HG03045 (cell line): ENCODE measurements at regions not wholly inside any gene's neighbourhood (a gene's known extent, or its start where the extent isn't known, plus 50 kb on each side); places are given as distances from the start of the nearest gene placed in this dataset.
"Not testable (repeated sequence)": the region's sequence is repeated elsewhere in the genome, so short reads cannot be mapped to it uniquely, and the experiment has no call there.

Source experiments
- ATAC-seq: cut with Tn5 transposase; IDR thresholded peaks from one replicate; pipeline ENCODE4 v1.9.1; 2021; ENCODE audit warnings: mild to moderate bottlenecking, moderate library complexity; ENCODE audit not compliant: unreplicated experiment

DNA sequence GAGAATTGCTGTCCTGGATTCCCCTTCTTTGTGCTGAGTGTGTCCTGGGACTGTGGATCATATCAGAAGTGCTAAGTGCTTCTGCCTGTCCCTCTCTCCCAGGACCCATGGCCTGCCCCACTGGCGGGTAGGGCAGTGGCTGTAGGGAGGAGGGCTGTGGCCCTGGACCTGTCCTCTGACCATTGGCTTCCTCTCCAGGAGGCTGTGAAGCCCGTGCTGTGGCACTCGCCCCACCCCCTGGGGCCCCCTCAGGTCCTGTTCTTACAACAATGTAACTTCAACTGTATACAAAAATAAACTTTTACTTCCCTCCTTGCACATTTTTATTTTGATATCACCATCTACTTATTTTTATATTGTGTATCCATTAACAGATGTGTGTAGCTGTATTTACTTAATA is 743.8 kb upstream of the CDH8 start:
- not testable (repeated sequence) for ATAC-seq

DNA sequence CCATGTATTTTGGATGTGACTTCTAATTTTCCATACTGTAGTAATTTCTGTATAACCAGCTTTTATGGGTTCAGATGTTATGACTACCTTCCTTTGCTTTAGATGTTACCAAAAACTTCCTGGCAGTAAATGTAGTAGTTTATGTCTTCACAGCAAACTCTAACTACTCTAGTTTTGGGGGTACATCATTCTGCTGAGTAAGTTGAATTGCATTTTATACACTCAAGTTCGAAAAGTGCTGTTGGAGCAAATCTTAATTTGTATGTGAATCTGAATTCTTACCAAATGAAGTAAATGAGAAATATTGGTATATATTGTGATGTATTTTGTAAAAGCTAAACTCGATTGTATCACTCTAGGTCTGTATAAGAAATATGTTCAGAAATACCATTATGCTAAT is 728.3 kb upstream of the CDH8 start:
- no peak for ATAC-seq

DNA sequence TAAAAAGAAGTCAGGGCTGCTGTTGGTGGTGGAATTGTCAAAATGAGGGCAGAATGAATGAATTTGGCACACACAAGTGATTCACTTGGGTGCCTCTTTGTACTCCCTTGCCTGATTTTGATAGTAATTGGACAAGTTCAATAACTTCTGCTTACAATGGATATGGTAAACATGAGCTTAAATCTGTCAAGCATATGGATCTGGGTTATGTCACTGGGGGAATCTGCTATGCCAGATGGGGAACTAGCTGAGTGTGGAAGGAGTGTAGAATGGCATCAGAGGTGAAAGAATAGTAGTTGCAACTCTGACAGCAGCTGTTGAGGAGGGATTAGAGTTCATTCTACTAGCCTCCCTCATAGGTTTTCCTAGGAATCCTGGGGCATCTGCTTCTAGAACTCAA is 724.2 kb upstream of the CDH8 start:
- no peak for ATAC-seq

GRCh38 chr16:62755938-62756337 is 719.7 kb upstream of the CDH8 start:
- ATAC-seq = no peak

DNA sequence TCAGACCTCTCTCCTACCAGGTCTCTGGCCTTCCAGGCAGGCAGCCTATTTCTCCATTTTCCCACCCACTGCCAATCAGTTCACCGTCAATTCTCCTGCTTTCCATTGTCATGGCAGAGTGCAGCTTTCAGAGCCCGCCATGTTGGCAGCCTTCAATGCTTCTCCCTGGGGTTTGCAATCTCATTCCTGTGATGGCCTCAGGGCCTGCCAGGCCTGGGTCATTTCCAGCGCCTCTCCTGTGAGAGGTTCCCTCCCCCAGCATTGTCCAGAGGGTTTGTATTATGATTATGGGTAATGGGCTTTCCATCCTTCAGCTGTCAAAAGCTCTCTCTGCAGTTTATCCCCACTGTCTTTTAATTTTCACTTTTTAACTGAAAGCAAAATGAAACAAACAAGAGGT is 716.6 kb upstream of the CDH8 start:
- ATAC-seq = no peak

GRCh38 chr16:62751218-62751617 is 715.0 kb upstream of the CDH8 start:
- no peak for ATAC-seq

GRCh38 chr16:62741692-62742091 is 705.5 kb upstream of the CDH8 start:
- ATAC-seq = no peak

DNA sequence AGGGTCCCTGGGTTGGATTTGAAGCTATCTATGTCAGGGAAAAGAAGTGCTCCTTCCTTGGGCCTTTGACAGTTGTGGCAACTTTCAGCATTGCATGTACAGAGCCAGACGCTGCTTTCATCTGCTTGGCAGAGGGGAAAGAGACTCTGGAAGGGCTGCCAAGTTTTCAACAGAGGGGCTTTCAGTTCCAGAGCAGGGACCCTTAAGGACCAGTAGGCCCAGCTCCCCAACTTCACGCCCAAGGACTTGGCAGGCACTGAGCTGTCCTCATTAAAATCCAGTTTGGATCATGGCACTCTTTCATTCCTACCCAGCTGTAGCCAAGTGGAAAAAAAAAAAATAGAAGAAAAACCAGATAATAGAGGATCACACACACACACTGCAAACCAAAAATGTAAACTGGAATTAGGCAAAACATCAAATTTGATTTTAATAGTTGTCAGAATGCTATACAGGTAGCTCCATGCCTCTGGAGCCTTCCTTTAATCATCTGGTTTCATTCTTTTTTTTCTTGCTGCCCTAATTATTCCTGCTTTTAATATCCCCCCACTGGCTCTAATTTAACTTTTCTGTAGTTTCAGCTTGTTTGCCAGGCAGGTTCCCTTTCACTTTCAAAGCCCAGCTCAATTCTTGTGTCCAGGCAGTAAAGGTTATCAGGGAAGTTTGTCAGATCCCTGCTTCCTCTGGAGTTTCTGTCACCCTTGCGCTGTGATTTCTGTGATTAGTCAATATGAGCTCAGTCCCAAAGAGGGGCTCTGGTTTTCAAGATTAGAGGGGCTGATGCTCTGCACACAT is 702.6 kb upstream of the CDH8 start:
- ATAC-seq = no peak

GRCh38 chr16:62732092-62732491 is 695.9 kb upstream of the CDH8 start:
- ATAC-seq = no peak

GRCh38 chr16:62724670-62725269 is 688.5 kb upstream of the CDH8 start:
- not testable (repeated sequence) for ATAC-seq

DNA sequence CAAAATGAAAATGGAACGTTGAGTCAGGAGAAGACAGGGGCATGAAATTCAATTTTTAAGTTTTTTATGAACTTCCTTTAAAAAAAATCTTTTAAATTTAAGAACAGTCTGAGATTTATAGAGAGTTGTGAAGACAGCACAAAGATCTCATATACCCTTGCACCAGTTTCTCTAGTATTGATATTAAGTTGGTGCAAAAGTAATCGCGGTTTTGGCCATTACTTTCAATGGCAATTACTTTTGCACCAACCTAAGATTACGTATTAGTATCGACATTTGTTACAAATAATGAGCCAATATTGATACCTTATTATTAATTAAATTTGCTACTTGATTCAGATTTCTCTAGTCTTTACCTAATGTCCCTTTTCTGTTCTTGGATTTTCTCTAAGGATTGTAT is 684.4 kb upstream of the CDH8 start:
- no peak for ATAC-seq

- no peak for ATAC-seq
These were observed 680.8 kb upstream of the CDH8 start for GRCh38 chr16:62717026-62717425.

- no peak for ATAC-seq
These were observed 679.5 kb upstream of the CDH8 start for GRCh38 chr16:62715701-62716100.

- no peak for ATAC-seq
These were observed 676.3 kb upstream of the CDH8 start for GRCh38 chr16:62712566-62712965.

- ATAC-seq = no peak
These were observed 675.6 kb upstream of the CDH8 start for GRCh38 chr16:62711797-62712196.

GRCh38 chr16:62709794-62710193 is 673.6 kb upstream of the CDH8 start:
- ATAC-seq = no peak

GRCh38 chr16:62701426-62701825 is 665.2 kb upstream of the CDH8 start:
- no peak for ATAC-seq

- no peak for ATAC-seq
These were observed 664.4 kb upstream of the CDH8 start for GRCh38 chr16:62700426-62701294.

- ATAC-seq = no peak
These were observed 656.4 kb upstream of the CDH8 start for GRCh38 chr16:62692685-62693084.

DNA sequence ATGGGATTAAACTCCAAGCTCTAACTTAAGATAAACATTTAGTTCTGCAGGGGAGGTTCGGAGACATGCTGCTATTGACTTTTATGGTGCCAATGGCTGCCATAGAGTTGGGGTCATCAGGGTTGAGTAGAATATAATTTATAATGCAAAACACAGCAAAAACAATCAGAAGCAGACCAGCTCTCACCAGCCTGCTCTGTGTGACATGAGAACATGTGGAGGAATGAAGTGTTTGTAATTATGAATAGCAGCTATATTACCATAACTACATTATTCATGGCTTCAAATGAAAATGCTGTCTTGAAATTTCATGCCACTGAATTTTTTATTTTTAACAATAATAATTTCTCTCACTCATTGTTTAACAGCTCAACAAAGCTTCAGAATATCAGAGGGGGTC is 645.6 kb upstream of the CDH8 start:
- ATAC-seq = no peak

- ATAC-seq = no peak
These were observed 642.6 kb upstream of the CDH8 start for GRCh38 chr16:62678796-62679195.

DNA sequence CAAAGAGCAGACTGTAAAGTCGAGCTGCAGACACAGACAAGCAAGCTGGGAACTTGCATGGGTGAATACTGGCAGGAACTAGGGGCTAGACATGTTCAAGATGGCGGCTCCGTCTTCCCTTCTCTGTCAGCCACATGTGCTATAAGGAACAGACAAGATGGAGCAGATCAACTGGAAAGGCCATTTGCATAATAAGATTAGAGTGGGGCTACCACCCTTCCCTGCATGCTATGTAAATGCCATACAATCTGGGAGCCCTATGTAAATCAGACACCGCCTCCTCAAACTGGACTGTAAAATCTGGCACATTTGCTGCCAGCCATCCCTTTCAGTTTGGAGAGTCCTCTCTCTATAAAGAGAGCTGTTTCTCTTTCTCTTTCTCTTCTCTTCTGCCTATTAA is 640.1 kb upstream of the CDH8 start:
- no peak for ATAC-seq
